ENCODE measurements at regions not wholly inside any gene's neighbourhood (a gene's known extent, or its start where the extent isn't known, plus 50 kb on each side); places are given as distances from the start of the nearest gene placed in this dataset.
"Not testable (repeated sequence)": the region's sequence is repeated elsewhere in the genome, so short reads cannot be mapped to it uniquely, and the experiment has no call there.

DNA sequence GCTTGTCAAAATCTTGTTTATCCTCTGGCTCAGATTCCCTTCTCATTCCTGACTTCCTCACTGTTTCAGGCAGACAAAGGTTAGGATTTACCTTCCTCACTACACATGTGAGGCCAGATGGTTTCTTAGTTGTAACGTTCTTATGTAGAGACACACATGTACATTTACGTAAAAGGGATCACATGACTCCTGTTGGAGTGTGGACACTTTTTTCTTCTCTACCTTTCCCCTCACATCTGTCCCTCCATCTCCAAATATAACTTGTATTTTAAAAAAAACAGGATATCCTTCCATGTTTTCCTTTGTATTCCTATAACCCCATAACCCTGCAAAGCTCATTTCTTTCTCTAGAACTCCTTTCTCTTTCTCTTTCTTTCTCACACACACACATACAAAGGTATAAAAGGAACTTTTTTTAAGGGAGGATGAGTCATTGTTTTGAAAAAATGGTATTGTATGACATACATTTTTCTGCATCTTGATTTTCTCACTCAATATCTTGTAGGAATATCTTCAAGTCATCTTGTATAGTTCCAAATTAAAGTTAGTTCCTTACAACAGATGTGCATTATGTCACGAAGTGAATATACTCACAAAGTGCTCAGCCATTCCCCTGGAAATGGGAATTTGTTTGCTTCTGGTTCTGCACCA lies 78.2 kb upstream of the SULF2 start:
- DNase-seq, result no peak

DNA sequence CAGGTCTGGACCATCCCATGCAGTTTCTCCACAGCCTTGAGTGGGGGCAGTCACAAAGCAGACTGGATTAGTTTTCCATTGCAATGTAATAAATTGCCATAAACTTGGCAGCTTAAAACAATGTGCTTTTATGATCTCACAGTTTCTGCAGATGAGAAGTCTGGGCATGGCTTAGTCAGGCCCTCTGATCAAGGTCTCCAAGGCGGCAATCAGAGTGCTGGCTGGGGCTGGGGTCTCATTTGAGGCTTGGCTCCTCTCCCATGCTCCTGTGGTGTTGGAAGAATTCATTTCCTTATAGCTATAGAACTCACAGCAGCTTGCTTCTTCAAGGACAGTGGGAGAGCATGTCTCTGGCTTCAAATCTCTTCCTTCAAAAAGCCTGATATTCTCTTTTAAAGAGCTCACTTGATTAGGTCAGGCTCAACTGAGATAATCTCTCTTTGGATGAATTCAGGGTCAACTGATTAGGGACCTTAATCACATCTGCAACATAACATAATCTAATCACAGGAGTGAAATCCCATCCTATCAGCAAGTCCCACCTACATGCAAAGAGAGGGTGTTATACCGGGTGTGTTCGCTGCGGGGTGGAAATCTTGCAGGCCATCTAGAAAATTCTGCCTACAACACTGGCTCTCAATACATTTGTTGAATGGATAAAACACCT lies 77.4 kb upstream of the SULF2 start:
- no peak for DNase-seq

DNA sequence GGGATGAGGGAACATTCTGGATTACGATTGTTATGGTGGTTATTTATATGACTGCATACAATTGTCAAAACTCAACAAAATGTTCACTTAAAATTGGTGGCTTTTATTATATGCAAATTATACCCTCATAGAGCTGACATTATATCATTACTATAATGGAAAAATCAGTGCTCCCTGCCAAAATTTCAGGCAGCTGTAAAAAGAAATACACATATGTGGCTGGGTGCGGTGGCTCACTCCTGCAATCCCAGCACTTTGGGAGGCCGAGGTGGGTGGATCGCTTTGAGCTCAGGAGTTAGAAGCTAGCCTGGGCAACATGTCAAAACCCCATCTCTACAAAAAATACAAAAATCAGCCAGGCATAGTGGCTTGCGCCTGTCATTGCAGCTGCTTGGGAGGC lies 75.8 kb upstream of the SULF2 start:
- no peak for DNase-seq

DNA sequence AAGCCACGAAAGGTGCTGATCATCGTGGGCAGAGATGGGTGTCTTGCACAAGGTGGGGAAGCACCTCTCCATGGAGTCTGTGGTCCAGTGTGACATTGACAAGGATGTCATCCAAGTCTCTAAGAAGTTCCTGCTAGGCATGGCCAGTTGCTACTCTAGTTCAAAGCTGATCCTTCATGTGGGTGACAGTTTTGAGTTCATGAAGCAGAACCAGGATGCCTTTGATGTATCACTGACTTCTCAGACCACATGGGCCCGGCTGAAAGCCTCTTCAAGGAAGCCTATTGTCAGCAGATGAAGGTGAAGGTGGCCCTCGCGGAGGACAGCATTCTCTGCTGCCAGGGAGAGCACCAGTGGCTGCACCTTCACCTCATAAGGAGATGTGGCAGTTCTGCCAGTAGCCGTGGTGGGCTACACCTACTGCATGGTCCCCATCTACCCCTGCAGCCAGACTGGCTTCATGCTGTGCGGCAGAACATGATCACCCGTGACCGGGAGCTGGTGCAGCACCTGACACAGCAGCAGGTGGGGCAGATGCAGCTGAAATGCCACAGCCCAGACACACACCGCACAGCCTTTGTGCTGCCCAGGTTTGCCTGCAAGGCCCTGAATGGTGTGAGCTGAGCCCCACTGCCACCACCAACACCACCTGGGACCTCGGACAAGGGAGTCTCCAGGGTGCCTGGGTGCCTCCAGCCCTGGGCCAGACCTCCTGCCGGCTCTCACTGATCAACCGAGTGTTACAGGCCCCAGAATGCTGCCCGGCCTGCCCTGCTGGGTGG lies 75.0 kb upstream of the SULF2 start:
- DNase-seq, result no peak

DNA sequence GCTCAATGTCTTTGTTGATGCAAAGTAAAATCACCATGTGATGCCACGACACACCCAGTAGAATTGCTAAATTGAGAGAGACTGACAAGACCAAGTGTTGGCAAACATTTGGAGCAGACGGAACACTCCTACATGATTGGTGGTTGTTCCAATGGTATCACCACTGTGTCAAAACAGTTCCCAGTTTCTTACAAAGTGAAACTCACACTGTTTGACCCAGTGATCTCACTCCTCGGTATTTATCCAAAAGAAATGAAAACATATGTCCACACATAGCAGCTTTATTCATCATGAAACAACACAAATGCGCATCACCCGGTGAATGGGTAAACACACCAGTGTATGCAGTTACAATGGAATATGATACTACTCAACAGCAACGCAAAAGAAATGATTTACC lies 74.0 kb upstream of the SULF2 start:
- no peak for DNase-seq

DNA sequence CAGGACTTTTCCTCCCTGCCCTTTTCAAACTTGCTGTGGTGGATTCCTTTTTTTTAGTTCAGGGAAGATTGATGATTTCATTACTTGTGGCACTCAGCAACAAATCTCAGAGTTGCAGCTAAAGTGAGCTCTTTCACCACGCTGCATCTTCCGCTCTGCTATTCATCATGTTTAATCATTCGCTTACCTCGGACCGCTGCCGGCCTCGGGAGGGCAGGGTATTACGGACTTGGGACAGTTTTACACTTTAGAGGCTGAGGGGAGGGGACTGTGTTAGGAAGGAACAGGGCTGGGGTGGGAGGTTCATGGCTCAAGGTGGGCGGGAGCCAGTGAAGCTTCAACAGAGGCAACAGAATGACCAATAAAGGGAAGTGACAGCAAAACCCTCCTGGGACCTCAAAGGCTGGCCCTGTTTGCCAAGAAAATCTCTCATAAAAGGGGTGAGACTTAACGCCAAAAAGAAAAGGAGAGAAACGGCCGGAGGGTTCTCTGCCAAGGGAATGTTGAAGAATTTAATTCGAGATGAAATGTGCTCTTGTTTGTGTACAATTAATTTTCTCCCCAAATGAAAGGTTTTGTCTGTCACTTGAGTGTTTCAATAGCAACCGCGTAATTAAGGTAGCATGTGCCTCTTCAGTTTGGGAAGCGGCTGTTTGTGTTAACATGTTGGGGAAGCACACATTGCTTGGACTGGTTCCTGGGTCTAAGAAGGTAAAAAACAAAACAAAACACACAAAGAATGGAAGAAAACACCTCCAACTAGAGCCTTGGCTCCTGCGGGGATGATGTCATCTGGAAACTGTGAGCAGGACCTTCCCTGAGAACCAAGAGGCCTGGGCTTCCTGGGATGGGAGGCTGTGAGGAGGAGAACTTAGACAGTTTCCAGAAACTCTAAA lies 72.5 kb upstream of the SULF2 start:
- DNase-seq, result peak; percentile 81

DNA sequence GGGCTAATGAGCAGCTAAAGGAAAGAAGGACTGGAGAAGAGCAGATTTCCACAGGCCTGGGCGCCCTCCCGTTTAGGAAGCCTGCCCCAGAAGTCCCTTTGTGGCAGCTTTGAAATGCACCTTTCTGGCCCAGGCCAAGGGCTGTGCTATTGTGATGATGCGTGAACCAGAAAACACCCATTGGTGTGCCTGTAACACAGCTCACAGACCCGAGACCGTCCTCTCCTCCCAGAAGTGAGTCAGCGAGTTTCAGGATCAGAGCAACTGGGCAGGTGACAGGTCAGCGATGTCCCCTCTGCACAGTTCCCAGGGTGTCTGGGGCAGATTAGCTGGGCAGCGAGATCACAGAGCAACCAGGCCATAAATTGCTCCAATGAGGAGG lies 71.9 kb upstream of the SULF2 start:
- DNase-seq, result no peak

DNA sequence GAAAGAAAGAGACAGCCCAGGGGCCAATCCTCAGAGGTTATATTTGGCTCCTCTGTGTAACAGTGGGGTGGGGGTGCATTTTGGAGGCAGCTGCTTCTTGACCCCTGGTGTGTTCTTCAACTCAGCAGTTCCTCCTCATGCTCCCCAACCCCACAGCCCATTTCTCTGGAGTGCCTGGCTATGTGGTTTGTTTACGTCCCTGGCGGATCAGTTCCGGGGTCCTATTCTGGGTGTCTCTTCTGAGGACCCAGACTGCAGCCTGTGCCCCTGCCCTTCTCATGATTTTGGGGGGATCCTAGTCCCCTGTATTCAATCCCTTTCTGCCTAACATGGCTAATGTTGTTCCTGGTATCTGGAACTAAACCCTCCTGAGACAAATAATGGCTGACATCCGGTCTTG lies 70.5 kb upstream of the SULF2 start:
- no peak for DNase-seq

DNA sequence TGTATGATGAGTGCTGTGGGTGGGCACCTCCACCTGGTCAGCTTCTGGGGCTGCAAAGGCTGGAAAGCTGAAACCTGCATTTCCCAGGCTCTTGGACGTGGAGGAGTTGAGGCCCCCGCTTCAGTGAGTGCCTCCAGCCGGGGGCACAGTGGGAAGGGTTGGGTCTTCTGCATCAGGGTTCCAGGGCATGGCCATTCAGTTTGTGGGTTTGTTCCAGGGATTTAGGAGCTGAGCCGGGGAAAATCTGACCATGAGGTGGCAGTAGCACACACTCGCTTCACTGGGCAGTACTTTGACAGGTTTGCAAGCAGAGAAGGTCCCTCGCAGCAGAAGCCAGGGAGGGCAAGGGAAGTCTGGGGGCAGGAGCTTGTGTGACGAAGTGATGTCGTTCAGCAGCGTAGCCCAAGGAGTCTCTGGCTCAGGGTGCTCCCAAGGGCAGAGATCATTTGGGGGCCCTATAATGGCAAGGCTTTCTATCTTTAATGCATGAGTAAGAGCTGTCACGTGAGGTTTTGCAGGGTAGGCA lies 69.5 kb upstream of the SULF2 start:
- DNase-seq, result no peak

DNA sequence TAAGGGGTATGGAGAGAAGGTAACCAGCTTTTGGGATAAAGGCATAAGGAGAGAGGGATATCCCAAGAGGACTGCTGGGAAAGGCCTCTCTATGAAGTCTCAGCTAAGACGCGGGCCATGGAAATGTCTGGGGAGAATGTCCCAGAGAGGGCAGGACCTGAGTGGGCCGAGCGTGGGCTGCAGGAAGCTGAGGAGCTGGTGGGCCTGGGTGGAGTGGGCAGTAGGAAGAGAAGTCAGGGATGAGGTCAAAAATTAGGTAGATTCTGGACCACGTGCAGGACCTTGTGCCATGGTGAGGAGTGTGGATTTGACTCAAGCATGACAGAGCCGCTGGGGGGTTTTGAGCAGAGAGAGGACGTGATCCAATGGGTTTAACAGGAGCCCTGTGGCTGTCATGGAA lies 66.5 kb upstream of the SULF2 start:
- DNase-seq, result no peak

DNA sequence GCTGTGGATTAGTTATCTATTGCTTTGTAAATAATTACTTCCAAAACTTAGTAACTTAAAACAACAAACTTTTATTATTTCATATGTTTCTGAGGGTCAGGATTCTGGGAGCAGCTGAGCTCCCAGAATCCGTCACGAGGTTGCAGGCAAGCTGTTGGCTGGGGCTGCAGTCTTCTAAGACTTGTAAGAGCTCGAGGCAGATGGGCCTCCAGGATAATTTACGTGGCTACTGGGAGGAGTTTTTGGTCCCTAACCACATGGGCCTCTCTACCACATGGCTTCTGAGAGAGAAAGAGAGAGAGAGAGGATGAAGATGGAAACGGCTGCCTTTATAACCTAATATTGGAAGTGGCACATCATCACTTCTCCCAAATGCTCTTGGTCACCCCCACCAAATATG lies 64.9 kb upstream of the SULF2 start:
- no peak for DNase-seq

DNA sequence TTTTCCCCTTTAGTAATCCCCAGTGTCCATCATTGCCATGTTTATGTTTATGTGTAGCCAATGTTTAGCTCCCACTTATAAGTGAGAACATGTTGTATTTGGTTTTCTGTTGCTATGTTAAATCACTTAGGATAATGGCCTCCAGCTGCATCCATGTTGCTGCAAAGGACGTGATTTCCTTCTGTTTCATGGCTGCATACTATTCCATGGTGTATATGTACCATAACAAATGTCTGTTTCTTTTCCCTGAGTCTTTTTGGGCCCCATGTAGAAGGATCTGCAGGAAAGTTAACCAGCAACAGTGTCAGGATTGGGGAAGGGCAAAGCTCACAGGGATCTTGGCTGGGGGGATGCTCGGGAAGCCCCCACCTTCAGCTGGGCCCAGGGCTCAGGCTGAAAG lies 64.3 kb upstream of the SULF2 start:
- no peak for DNase-seq

DNA sequence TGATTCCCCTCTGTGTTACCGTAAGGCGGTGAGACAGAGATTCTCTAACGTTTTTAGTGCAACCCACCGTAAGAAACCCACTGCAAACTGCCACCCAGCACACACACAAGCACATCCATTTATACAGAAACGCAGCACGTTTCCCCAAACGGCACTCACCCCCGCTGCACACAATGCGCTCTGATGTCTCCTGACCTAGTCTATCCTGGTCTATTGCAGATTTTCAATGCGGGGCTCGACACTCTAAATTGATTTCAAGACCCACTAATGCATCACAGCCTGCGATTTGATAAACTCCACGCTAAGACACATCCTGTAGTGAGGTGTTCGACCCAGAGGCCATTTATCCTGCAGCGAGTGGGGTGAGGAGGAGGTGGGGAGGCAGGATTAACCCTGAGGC lies 63.7 kb upstream of the SULF2 start:
- DNase-seq, result no peak

DNA sequence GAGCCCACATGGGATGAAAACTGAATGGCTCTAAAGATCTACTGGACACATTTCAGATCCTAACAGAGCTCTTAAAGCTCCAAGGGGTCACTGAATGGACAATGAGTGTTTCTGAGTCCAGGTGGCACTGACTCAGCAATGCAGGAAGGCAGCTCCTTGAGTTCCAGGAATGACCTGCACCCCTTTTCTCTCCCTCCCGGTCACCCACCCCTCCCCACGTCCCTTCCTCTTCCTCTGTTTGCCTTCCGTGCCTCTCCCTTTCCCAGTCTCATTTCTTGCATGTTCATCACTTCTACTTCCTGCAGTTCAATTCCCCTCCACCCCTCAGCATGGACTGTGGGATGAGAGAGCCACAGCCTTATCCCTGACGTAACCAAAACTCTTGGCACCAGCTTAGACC lies 63.3 kb upstream of the SULF2 start:
- DNase-seq, result not testable (repeated sequence)

DNA sequence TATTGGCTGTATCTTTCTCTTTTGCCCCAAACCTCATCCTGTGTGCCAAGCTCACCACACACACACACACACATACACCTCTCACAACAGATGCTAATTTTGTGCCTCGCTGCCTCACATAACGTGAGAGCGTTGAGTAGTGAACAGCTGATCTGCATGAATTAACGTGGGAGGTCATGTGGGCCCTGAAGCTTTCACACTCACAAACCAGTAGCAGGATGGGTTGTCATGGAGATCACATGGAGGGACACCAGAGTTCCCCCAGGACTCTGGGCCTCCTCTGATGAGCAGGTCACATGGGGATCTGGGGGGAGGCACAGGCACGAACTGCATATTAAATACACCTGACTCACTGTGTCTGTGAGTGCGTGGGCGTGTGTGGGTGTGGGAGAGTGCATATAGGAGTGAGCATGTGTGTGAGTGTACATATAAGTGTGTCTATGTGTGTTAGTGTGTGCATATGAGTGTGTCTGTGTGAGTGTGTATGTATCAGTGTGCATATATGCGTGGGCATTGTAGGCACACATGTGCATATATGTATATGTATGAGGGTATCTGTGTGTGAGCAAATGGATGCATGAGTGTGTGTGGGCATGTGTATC lies 62.7 kb upstream of the SULF2 start:
- DNase-seq, result no peak

DNA sequence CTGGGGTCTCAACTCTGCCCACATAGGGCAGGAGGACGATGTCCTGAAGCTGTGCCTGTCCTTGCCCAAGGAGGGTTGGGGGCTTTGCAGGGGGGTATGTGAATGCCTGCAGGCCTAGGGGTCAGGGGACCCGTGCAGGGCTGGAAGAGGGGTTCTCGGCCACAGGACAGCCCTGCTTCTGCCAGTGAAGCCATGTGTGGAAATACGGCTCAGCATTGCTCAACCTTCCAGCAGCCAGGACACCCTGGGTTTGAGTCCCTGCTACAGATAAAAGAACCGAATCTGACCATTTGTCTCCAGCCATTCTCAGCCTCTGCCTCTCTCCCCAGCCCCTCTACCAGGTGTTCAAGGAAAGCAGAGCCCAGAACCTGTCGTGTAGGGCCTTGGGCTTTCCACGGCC lies 61.9 kb upstream of the SULF2 start:
- DNase-seq, result not testable (repeated sequence)

DNA sequence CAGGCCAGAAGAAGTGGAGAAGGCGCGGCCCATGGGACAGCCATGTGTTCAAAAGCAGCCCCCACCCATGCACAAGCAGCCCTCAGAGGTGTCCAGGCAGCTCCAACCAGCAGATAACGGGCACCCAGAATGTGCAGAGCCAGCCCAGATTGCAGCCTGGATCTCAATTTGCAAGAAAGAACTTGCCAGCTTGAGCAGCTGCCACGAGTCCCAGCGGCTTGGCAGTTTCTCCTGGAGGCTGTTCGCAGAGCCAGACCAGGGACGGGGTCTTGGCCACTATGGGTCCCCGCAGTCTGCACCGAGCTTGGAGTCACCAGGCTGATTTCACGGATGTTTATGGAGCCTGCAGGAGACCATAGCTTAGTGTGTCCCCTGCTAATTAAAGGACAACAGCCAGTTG lies 61.4 kb upstream of the SULF2 start:
- not testable (repeated sequence) for DNase-seq

DNA sequence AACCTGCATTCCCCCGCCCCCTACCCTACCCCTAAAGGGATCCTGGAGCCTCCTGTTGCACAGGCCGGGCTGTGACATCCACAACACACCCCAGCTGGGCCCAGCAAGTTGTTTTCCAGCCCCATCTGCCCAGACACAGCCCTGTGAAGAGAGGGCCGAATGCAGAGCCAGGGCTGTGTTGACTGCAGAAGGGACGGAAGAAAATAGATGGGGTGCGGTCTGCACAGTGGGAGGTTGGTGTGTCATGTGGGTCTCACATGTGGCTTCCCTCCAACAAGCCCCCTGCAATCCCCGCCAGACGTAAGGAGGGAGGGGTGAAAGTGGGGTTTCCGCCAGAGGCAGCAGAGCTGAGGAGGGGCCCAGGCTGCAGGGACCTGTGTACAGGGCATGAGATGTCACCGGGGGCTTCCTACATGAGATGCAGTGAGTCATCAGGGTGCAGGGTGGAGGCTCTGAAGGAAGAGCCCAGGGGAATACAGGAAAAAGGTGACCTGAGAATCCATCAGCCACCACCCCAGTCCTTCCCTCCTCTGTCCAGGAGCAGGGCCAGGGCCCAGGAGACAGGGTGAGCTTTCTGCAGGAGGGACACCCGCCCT lies 60.2 kb upstream of the SULF2 start:
- DNase-seq, result not testable (repeated sequence)

DNA sequence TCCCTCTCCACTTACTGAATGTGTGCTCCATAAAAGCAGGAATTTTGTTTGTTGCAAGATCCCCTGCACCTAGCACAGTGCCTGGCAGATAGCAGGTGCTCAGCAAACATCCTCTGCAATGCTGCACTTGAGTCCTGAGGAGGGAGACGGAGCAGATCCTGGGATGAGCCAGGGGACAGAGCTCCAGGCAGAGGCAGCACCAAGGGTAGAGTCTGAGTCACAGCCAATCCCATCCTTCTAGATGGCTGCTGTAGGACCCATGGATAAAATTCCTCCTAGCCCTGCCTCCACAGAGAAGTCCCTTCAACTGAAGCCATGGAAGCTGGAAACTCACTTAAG lies 59.3 kb upstream of the SULF2 start:
- not testable (repeated sequence) for DNase-seq

DNA sequence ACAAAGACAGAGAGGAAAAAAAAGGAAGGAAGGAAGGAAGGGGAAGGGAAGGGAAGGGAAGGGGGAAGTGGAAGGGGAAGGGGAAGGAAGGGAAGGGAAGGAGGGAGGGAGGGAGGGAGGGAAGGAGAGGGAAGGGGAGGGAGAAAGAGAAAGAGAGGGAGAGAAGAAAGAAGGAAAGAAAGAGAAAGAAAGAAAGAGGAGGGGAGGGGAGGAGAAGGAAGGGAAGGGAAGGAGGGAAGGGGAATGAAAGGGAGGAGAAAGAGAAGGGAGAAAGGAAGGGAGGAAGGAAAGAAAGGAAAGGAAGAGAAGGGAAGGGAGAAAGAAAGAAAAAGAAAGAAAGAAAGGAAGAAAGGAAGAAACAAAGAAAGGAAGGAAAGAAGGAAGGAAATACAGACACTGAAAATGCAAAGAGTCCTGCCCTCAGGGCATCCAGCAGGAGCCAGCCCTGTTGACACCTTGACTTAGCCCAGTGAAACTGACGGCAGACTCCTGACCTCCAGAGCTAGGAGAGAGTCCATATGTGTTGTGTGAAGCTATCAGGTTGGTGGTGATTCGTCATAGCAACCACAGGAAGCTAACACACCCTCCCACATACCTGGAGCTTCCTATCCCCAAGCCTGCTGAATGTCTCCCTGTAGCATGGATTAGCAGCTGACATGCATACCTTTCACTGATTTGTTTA lies 58.7 kb upstream of the SULF2 start:
- DNase-seq, result no peak

DNA sequence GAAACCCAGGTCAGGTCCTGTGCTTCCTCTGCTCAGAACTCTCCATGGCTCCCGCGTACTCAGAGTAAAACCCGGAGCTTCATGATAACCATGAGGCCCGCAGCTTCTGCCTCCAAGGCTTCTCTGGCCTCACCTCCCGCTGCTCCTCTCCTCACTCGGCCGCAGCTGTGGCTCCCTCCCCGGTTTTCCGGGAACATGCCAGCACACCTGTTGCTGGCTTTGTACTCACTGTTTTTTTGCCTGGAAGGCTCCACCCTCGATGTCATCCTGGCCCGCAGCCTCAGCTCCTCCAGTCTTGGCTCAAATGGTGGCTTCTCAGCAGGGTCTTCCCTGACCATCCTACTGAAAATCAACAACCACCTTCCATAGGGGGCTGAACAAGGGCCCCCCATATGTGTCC lies 57.7 kb upstream of the SULF2 start:
- not testable (repeated sequence) for DNase-seq
